HepG2 (cell line): ENCODE measurements at regions not wholly inside any gene's neighbourhood (a gene's known extent, or its start where the extent isn't known, plus 50 kb on each side); places are given as distances from the start of the nearest gene placed in this dataset.

ENCODE experiments used
- ATAC-seq: fragments of 200-7000 bp; cut with Tn5 transposase; 3 replicates; pipeline ENCODE4 v1.9.1; 2020; ENCODE audit warnings: mild to moderate bottlenecking, moderate library complexity
- BruUV-seq: library from RNA; stranded (reverse); fragments of 400-500 nt; replicated peaks from 2 replicates; lab custom pipeline; 2021; lab: Mats Ljungman, UMichigan
- CTCF ChIA-PET: fragments of 300-600 bp; formaldehyde crosslinking; extraction: SDS; loops from one replicate; lab custom pipeline; 2021; ENCODE audit warnings: low total read pairs, inconsistent platforms, low intra/inter-chr PET ratio; lab: Yijun Ruan, JAX
- POLR2A ChIA-PET: fragments of 350-600 bp; sonication (Branson Sonifier 250); formaldehyde crosslinking; loops from one replicate; lab custom pipeline; 2020; ENCODE audit warnings: antibody characterized with exemption, inconsistent platforms; lab: Yijun Ruan, JAX
- DNase-seq: peaks from one replicate; pipeline ENCODE4 v3.0.0-alpha.2; 2015; ENCODE audit warnings: low spot score
- FAIRE-seq: peaks from 3 replicates; lab custom pipeline; 2011; peaks lifted over from hg19 to GRCh38; lab: Jason Lieb, UNC
- H2AFZ ChIP-seq: one replicate; pipeline ENCODE4 v1.6.1; 2011; ENCODE audit warnings: low read length, inconsistent platforms
- H3K27ac ChIP-seq: fragments of 300-600 bp; 3 replicates; pipeline ENCODE4 v1.8.0; 2011; ENCODE audit warnings: mixed run types, mild to moderate bottlenecking, mixed read lengths, low read length, inconsistent platforms; ENCODE audit not compliant: insufficient read depth; ENCODE audit errors: extremely low read length
- H3K27me3 ChIP-seq, 2 experiments: fragments of 200-600 bp in 1 of 2; 2 replicates in 1 of 2; 3 replicates in 1 of 2; pipeline versions ENCODE4 v1.6.0 to v1.8.0; 2011; ENCODE audit warnings: low read length in 2 of 2, mild to moderate bottlenecking in 2 of 2, moderate library complexity in 2 of 2, inconsistent platforms in 1 of 2; ENCODE audit not compliant: insufficient read depth in 2 of 2, control insufficient read depth in 1 of 2
- H3K36me3 ChIP-seq, 2 experiments: fragments of 200-600 bp in 1 of 2; replicated peaks in 1 of 2; 2 replicates in 1 of 2; 3 replicates in 1 of 2; pipeline versions ENCODE4 v1.5.1 to v1.8.0; 2011; ENCODE audit warnings: low read length in 2 of 2, inconsistent platforms in 1 of 2; ENCODE audit not compliant: insufficient read depth in 2 of 2, control insufficient read depth in 1 of 2
- H3K4me1 ChIP-seq: 2 replicates; pipeline ENCODE4 v1.5.1; 2012; ENCODE audit warnings: low read length, inconsistent platforms; ENCODE audit not compliant: insufficient read depth
- H3K4me2 ChIP-seq: 2 replicates; pipeline ENCODE4 v1.6.0; 2011; ENCODE audit warnings: low read depth, low read length, inconsistent platforms
- H3K4me3 ChIP-seq, 3 experiments: fragments of 200-600 bp in 1 of 3; sonication (generic), shearing (Covaris generic) in 1 of 3; replicated peaks in 1 of 3; 2 replicates each; pipeline ENCODE4 v1.5.1; 2011 to 2016; ENCODE audit warnings: low read length in 3 of 3, inconsistent platforms in 2 of 3, low read depth in 2 of 3, mild to moderate bottlenecking in 2 of 3, control low read depth in 1 of 3, mixed read lengths in 1 of 3; ENCODE audit not compliant: insufficient read depth in 1 of 3
- H3K79me2 ChIP-seq: one replicate; pipeline ENCODE4 v1.6.1; 2011; ENCODE audit warnings: low read length, inconsistent platforms; ENCODE audit not compliant: insufficient read depth
- H3K9ac ChIP-seq: 2 replicates; pipeline ENCODE4 v1.6.0; 2011; ENCODE audit warnings: mild to moderate bottlenecking, low read depth, low read length, inconsistent platforms; ENCODE audit not compliant: insufficient read depth
- H3K9me3 ChIP-seq: 2 replicates; pipeline ENCODE4 v1.5.1; 2012; ENCODE audit warnings: mild to moderate bottlenecking, low read length
- H4K20me1 ChIP-seq: 2 replicates; pipeline ENCODE4 v1.6.0; 2011; ENCODE audit warnings: inconsistent platforms, mild to moderate bottlenecking, low read length, moderate library complexity; ENCODE audit not compliant: insufficient read depth
- EZH2 ChIP-seq: conservative IDR thresholded peaks from 2 replicates; pipeline ENCODE4 v1.6.1; 2012; ENCODE audit warnings: mild to moderate bottlenecking, low read depth, low read length, moderate library complexity
- HIC2 ChIP-seq: sonication (generic); formaldehyde crosslinking; IDR thresholded peaks from 2 replicates; pipeline ENCODE4 v1.9.0; 2022; ENCODE audit warnings: low read depth, missing genetic modification reagents
- KAT8 ChIP-seq: IDR thresholded peaks from 2 replicates; pipeline ENCODE4 v1.6.1; 2016; ENCODE audit warnings: missing genetic modification reagents, missing compliant biosample characterization
- KDM4B ChIP-seq: sonication (generic); formaldehyde crosslinking; IDR thresholded peaks from 2 replicates; pipeline ENCODE4 v1.4.0; 2020; ENCODE audit warnings: missing genetic modification reagents
- PAX8 ChIP-seq: sonication (generic); formaldehyde crosslinking; IDR thresholded peaks from 2 replicates; pipeline ENCODE4 v1.8.0; 2022; ENCODE audit warnings: mild to moderate bottlenecking, missing genetic modification reagents, borderline replicate concordance
- U2AF1 ChIP-seq: fragments of 200-400 bp; formaldehyde crosslinking; optimal IDR thresholded peaks from 2 replicates; pipeline ENCODE3; 2017; ENCODE audit warnings: mild to moderate bottlenecking, low read depth, low read length
- ZNF136 ChIP-seq: sonication (generic); formaldehyde crosslinking; IDR thresholded peaks from 2 replicates; pipeline ENCODE4 v1.8.1; 2022; ENCODE audit warnings: low read depth, mild to moderate bottlenecking, moderate library complexity, missing genetic modification reagents
- ZNF460 ChIP-seq: sonication (generic); formaldehyde crosslinking; IDR thresholded peaks from 2 replicates; pipeline ENCODE4 v1.5.1; 2020; ENCODE audit warnings: missing genetic modification reagents, mild to moderate bottlenecking, borderline replicate concordance
- ZSCAN20 ChIP-seq: sonication (generic); formaldehyde crosslinking; IDR thresholded peaks from 2 replicates; pipeline ENCODE4 v1.4.0; 2020; ENCODE audit warnings: missing genetic modification reagents, mild to moderate bottlenecking, borderline replicate concordance
- WGBS: methylation state at CpG from one replicate; pipeline ENCODE4 v1.1.6; 2017; ENCODE audit warnings: low lambda C conversion rate; 5-methylcytosine and 5-hydroxymethylcytosine counted together
- in situ Hi-C: cut with HindIII; loops from 2 replicates; pipeline ENCODE4 v1.10.0; 2017; ENCODE audit warnings: low pct_unique_long_range_greater_than_20kb; ENCODE audit not compliant: extremely low pct_ligation_motif_present
- intact Hi-C: fragments of 100-400 bp; cut with micrococcal nuclease; formaldehyde crosslinking; loops from one replicate; pipeline ENCODE4 v1.10.0; 2022; ENCODE audit not compliant: unreplicated experiment
- TF ChIP-seq, protein P1 (sequence below): sonication (generic); formaldehyde crosslinking; IDR thresholded peaks from 2 replicates; pipeline ENCODE4 v1.4.0; 2020; ENCODE audit warnings: missing genetic modification reagents, mild to moderate bottlenecking, borderline replicate concordance
- TF ChIP-seq, protein P2 (sequence below): sonication (generic); formaldehyde crosslinking; IDR thresholded peaks from 2 replicates; pipeline ENCODE4 v1.8.0; 2022; ENCODE audit warnings: mild to moderate bottlenecking, missing genetic modification reagents, moderate library complexity
- TF ChIP-seq, protein P3 (sequence below): sonication (generic); formaldehyde crosslinking; IDR thresholded peaks from 2 replicates; pipeline ENCODE4 v1.5.0; 2020; ENCODE audit warnings: mild to moderate bottlenecking, missing genetic modification reagents

- TF ChIP-seq, protein P1, sequence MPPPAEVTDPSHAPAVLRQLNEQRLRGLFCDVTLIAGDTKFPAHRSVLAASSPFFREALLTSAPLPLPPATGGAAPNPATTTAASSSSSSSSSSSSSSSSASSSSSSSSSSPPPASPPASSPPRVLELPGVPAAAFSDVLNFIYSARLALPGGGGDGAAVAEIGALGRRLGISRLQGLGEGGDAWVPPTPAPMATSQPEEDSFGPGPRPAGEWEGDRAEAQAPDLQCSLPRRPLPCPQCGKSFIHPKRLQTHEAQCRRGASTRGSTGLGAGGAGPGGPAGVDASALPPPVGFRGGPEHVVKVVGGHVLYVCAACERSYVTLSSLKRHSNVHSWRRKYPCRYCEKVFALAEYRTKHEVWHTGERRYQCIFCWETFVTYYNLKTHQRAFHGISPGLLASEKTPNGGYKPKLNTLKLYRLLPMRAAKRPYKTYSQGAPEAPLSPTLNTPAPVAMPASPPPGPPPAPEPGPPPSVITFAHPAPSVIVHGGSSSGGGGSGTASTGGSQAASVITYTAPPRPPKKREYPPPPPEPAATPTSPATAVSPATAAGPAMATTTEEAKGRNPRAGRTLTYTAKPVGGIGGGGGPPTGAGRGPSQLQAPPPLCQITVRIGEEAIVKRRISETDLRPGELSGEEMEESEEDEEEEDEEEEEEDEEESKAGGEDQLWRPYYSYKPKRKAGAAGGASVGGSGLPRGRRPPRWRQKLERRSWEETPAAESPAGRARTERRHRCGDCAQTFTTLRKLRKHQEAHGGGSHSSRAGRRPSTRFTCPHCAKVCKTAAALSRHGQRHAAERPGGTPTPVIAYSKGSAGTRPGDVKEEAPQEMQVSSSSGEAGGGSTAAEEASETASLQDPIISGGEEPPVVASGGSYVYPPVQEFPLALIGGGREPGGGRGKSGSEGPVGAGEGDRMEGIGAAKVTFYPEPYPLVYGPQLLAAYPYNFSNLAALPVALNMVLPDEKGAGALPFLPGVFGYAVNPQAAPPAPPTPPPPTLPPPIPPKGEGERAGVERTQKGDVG (CRISPR knock-in tag) = no peak
- TF ChIP-seq ZNF460 (CRISPR knock-in tag) = no peak
- no peak for TF ChIP-seq KAT8 (CRISPR knock-in tag)
- TF ChIP-seq ZSCAN20 (CRISPR knock-in tag) = no peak
- no peak for TF ChIP-seq KDM4B
- no peak for TF ChIP-seq ZNF136 (CRISPR knock-in tag)
- no peak for TF ChIP-seq EZH2
- TF ChIP-seq, protein P2, sequence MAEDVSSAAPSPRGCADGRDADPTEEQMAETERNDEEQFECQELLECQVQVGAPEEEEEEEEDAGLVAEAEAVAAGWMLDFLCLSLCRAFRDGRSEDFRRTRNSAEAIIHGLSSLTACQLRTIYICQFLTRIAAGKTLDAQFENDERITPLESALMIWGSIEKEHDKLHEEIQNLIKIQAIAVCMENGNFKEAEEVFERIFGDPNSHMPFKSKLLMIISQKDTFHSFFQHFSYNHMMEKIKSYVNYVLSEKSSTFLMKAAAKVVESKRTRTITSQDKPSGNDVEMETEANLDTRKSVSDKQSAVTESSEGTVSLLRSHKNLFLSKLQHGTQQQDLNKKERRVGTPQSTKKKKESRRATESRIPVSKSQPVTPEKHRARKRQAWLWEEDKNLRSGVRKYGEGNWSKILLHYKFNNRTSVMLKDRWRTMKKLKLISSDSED = no peak
- TF ChIP-seq, protein P3, sequence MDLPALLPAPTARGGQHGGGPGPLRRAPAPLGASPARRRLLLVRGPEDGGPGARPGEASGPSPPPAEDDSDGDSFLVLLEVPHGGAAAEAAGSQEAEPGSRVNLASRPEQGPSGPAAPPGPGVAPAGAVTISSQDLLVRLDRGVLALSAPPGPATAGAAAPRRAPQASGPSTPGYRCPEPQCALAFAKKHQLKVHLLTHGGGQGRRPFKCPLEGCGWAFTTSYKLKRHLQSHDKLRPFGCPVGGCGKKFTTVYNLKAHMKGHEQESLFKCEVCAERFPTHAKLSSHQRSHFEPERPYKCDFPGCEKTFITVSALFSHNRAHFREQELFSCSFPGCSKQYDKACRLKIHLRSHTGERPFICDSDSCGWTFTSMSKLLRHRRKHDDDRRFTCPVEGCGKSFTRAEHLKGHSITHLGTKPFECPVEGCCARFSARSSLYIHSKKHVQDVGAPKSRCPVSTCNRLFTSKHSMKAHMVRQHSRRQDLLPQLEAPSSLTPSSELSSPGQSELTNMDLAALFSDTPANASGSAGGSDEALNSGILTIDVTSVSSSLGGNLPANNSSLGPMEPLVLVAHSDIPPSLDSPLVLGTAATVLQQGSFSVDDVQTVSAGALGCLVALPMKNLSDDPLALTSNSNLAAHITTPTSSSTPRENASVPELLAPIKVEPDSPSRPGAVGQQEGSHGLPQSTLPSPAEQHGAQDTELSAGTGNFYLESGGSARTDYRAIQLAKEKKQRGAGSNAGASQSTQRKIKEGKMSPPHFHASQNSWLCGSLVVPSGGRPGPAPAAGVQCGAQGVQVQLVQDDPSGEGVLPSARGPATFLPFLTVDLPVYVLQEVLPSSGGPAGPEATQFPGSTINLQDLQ (CRISPR knock-in tag) = no peak
- no peak for TF ChIP-seq PAX8 (CRISPR knock-in tag)
- TF ChIP-seq U2AF1 = no peak
- no peak for TF ChIP-seq HIC2 (CRISPR knock-in tag)
- in situ Hi-C loops (no loop called here), intact Hi-C loops (no loop called here)
- 50% methylated on average over 2 of the region's 2 CpGs for WGBS
- no peak overlapping the region for H2AFZ ChIP-seq
- H3K36me3 ChIP-seq = no peaks in the 10 kb centered on the region
- no peak overlapping the region for H3K9ac ChIP-seq
- H3K4me1 ChIP-seq = peaks cover 22% of the 10 kb centered on the region; the same call in 1 of the 2 replicates
- H4K20me1 ChIP-seq = no peaks in the 10 kb centered on the region
- H3K27me3 ChIP-seq = no peaks in the 10 kb centered on the region; a peak in 1 of 5 replicates
- H3K4me3 ChIP-seq = no peak overlapping the region
- no peaks in the 10 kb centered on the region for H3K9me3 ChIP-seq
- ATAC-seq = no peak
- no peak overlapping the region for H3K27ac ChIP-seq
- POLR2A ChIA-PET = no interaction called here
- FAIRE-seq = no peak
- no peak overlapping the region for H3K4me2 ChIP-seq
- no peaks in the 10 kb centered on the region for H3K79me2 ChIP-seq
- DNase-seq = no peak
- CTCF ChIA-PET = no interaction called here
- BruUV-seq = no TSS peak
Measured at GRCh38 chr14:71221119-71221518, 313.9 kb downstream of the PCNX1 start.
